ENCODE measurements at regions not wholly inside any gene's neighbourhood (a gene's known extent, or its start where the extent isn't known, plus 50 kb on each side); places are given as distances from the start of the nearest gene placed in this dataset.

DNA sequence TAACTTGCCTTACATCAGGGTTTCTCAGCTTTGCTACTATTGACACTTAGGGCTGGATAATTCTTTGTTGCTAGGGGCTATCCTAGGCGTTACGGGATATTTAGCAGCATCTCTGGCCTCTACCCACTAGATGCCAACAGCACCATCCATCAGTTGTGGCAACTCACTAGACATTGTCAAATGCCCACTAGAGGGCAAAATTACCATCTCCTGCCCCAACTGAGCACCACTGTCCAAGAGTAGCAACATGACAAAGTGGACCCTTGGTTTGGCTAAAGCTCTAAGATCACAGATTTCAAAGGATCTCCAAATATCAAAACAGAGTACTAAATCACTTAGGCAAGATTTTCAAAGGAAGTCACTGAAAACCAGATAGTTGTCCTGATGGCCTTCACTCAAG is 251.7 kb upstream of the TBX3 start:
- TF ChIP-seq CTCF (IDR thresholded peaks at IDR 0.05; ENCODE audit: control insufficient read depth, insufficient read depth, low read depth, low read length, missing control alignments), result peak; percentile 20
- no peak for DNase-seq (ENCODE audit: low read depth)
- no peak overlapping the region for H3K4me3 ChIP-seq (ENCODE audit: control insufficient read depth, low read depth, low read length)

GRCh38 chr12:114933428-114934160 is 249.6 kb upstream of the TBX3 start:
- no peak for TF ChIP-seq CTCF (IDR thresholded peaks at IDR 0.05; ENCODE audit: control insufficient read depth, insufficient read depth, low read depth, low read length, missing control alignments)
- DNase-seq (ENCODE audit: low read depth), result peak; percentile 79
- H3K4me3 ChIP-seq (ENCODE audit: control insufficient read depth, low read depth, low read length), result no peak overlapping the region

- no peak overlapping the region for H3K4me3 ChIP-seq (ENCODE audit: control insufficient read depth, low read depth, low read length)
- DNase-seq (ENCODE audit: low read depth), result no peak
- no peak for TF ChIP-seq CTCF (IDR thresholded peaks at IDR 0.05; ENCODE audit: control insufficient read depth, insufficient read depth, low read depth, low read length, missing control alignments)
Observed at GRCh38 chr12:114932806-114933205, 248.8 kb upstream of the TBX3 start.

DNA sequence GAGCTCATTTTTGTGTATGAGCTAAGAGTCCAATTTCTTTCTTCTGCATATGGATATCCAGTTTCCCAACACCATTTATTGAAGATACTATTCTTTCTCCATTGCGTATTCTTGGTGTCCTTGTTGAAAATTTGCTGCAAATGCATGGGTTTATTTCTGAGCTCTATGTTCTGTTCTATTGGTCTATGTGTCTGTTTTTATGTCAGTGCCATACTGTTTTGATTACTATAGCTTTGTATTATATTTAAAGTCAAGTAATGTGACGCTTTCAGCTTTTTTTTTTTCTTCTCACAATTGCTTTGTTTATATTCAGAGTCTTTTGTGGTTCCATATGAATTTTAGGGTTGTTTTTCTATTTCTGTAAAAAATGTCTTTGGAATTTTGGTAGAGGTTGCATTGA is 247.1 kb upstream of the TBX3 start:
- no peak for TF ChIP-seq CTCF (IDR thresholded peaks at IDR 0.05; ENCODE audit: control insufficient read depth, insufficient read depth, low read depth, low read length, missing control alignments)
- DNase-seq (ENCODE audit: low read depth), result no peak
- H3K4me3 ChIP-seq (ENCODE audit: control insufficient read depth, low read depth, low read length), result no peak overlapping the region

GRCh38 chr12:114926341-114926740 is 242.4 kb upstream of the TBX3 start:
- TF ChIP-seq CTCF (IDR thresholded peaks at IDR 0.05; ENCODE audit: control insufficient read depth, insufficient read depth, low read depth, low read length, missing control alignments), result no peak
- no peak for DNase-seq (ENCODE audit: low read depth)
- no peak overlapping the region for H3K4me3 ChIP-seq (ENCODE audit: control insufficient read depth, low read depth, low read length)

DNA sequence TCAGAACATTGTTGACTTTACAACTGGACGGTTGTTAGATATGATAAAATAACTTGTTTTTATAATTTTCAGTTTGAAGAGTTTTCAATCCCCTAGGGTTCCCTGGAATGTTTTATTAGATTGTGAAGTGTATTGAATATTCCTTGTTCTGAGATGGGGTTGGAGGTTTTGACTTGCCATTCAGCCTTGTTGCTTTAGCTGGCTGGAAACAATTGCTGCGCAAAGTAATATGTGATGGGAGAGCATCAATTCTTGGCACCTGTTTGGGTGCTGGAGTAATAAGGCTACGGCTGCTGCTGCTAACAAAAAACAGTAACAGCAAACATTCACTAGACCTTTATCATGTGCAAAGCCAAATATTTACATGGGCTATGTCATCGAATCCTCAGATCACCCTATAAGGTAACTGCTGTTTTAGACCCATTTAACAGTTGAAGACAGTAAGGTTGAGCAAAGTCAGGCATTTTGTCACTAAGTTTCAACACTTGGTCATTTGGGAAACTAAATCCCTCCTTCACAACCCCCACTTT is 241.0 kb upstream of the TBX3 start:
- TF ChIP-seq CTCF (IDR thresholded peaks at IDR 0.05; ENCODE audit: control insufficient read depth, insufficient read depth, low read depth, low read length, missing control alignments), result no peak
- DNase-seq (ENCODE audit: low read depth), result no peak
- H3K4me3 ChIP-seq (ENCODE audit: control insufficient read depth, low read depth, low read length), result no peak overlapping the region
